Calu3 (cell line): ENCODE measurements at regions not wholly inside any gene's neighbourhood (a gene's known extent, or its start where the extent isn't known, plus 50 kb on each side); places are given as distances from the start of the nearest gene placed in this dataset.

ENCODE experiments used
- BruUV-seq: library from RNA; stranded (reverse); fragments of 400-500 nt; replicated peaks from 2 replicates; lab custom pipeline; 2021; lab: Mats Ljungman, UMichigan
- CTCF ChIA-PET: fragments of 300-600 bp; sonication (Branson Sonifier 250); formaldehyde crosslinking; loops from one replicate; lab custom pipeline; 2022; ENCODE audit warnings: antibody characterized with exemption; lab: Charles Lee
- DNase-seq: peaks from one replicate; pipeline ENCODE4 v3.0.0; 2022
- H3K27ac Mint-ChIP-seq: one replicate; pipeline ENCODE4 v1.8.0; 2022; ENCODE audit warnings: mixed read lengths; ENCODE audit not compliant: unreplicated experiment
- H3K27me3 Mint-ChIP-seq: one replicate; pipeline ENCODE4 v1.8.0; 2022; ENCODE audit warnings: mixed read lengths; ENCODE audit not compliant: unreplicated experiment
- H3K36me3 Mint-ChIP-seq: one replicate; pipeline ENCODE4 v1.8.0; 2022; ENCODE audit warnings: mild to moderate bottlenecking, moderate library complexity, mixed read lengths; ENCODE audit not compliant: insufficient read depth, unreplicated experiment
- H3K4me1 Mint-ChIP-seq: one replicate; pipeline ENCODE4 v1.8.0; 2022; ENCODE audit warnings: mild to moderate bottlenecking, low read depth, mixed read lengths; ENCODE audit not compliant: unreplicated experiment
- H3K4me3 Mint-ChIP-seq: one replicate; pipeline ENCODE4 v1.8.0; 2022; ENCODE audit warnings: mild to moderate bottlenecking, low read depth, moderate library complexity, mixed read lengths; ENCODE audit not compliant: unreplicated experiment
- H3K9me3 Mint-ChIP-seq: one replicate; pipeline ENCODE4 v1.8.0; 2022; ENCODE audit warnings: low read depth, mixed read lengths; ENCODE audit not compliant: unreplicated experiment
- CTCF ChIP-seq: fragments of 200-600 bp; IDR thresholded peaks from one replicate; pipeline ENCODE4 v1.8.0; 2022; ENCODE audit warnings: antibody characterized with exemption; ENCODE audit not compliant: unreplicated experiment
- intact Hi-C: fragments of 100-400 bp; cut with micrococcal nuclease; formaldehyde crosslinking; loops from one replicate; pipeline ENCODE4 v1.10.0; 2022; ENCODE audit not compliant: unreplicated experiment

GRCh38 chr3:56869157-56869889, 67.6 kb upstream of the ARHGEF3 start:
- no peak for DNase-seq
- intact Hi-C loops: no loop called here
- CTCF ChIA-PET: no interaction called here
- TF ChIP-seq CTCF: no peak
- no peak overlapping the region for H3K4me3 Mint-ChIP-seq
- H3K9me3 Mint-ChIP-seq: no peaks in the 10 kb centered on the region
- no TSS peak for BruUV-seq
- no peak overlapping the region for H3K27ac Mint-ChIP-seq
- H3K27me3 Mint-ChIP-seq: no peaks in the 10 kb centered on the region
- H3K4me1 Mint-ChIP-seq: no peaks in the 10 kb centered on the region
- peaks cover 4% of the 10 kb centered on the region for H3K36me3 Mint-ChIP-seq

GRCh38 chr3:56868706-56869105, 67.0 kb upstream of the ARHGEF3 start:
- Mint-ChIP-seq H3K4me1 (no peaks in the 10 kb centered on the region), H3K36me3 (peaks cover 4% of the 10 kb centered on the region), H3K27ac (no peak overlapping the region), H3K27me3 (no peaks in the 10 kb centered on the region), H3K9me3 (no peaks in the 10 kb centered on the region), H3K4me3 (no peak overlapping the region)
- intact Hi-C loops: no loop called here
- DNase-seq: no peak
- no peak for TF ChIP-seq CTCF
- BruUV-seq: no TSS peak
- CTCF ChIA-PET: interaction anchor here (0.9 kb wide), 1 partner anchor 16 kb away, joined by 3 read pairs; no protein-coding TSS in a partner anchor

GRCh38 chr3:56867671-56868070, 65.9 kb upstream of the ARHGEF3 start:
- no TSS peak for BruUV-seq
- H3K27ac Mint-ChIP-seq: no peak overlapping the region
- no peak overlapping the region for H3K4me3 Mint-ChIP-seq
- intact Hi-C loops: no loop called here
- CTCF ChIA-PET: no interaction called here
- H3K27me3 Mint-ChIP-seq: no peaks in the 10 kb centered on the region
- no peak for DNase-seq
- TF ChIP-seq CTCF: no peak
- no peaks in the 10 kb centered on the region for H3K9me3 Mint-ChIP-seq
- peaks cover 4% of the 10 kb centered on the region for H3K36me3 Mint-ChIP-seq
- no peaks in the 10 kb centered on the region for H3K4me1 Mint-ChIP-seq

GRCh38 chr3:56864918-56865524, 63.3 kb upstream of the ARHGEF3 start:
- Mint-ChIP-seq H3K9me3 (no peaks in the 10 kb centered on the region), H3K4me3 (no peak overlapping the region), H3K27me3 (no peaks in the 10 kb centered on the region), H3K27ac (no peak overlapping the region), H3K36me3 (peaks cover 4% of the 10 kb centered on the region), H3K4me1 (no peaks in the 10 kb centered on the region)
- no peak for DNase-seq
- CTCF ChIA-PET: no interaction called here
- intact Hi-C loops: no loop called here
- BruUV-seq: no TSS peak
- TF ChIP-seq CTCF: no peak
